Erythroblast (primary cell): ENCODE measurements at regions not wholly inside any gene's neighbourhood (a gene's known extent, or its start where the extent isn't known, plus 50 kb on each side); places are given as distances from the start of the nearest gene placed in this dataset.

Experiments used
- GATA1 ChIP-seq: IDR thresholded peaks from 2 replicates; pipeline ENCODE4 v1.6.1; 2011; ENCODE audit warnings: low read depth, mild to moderate bottlenecking, control low read depth, low read length, moderate library complexity
- POLR2A ChIP-seq: IDR thresholded peaks from 2 replicates; pipeline ENCODE4 v1.6.1; 2011; ENCODE audit warnings: mild to moderate bottlenecking, low read length

DNA sequence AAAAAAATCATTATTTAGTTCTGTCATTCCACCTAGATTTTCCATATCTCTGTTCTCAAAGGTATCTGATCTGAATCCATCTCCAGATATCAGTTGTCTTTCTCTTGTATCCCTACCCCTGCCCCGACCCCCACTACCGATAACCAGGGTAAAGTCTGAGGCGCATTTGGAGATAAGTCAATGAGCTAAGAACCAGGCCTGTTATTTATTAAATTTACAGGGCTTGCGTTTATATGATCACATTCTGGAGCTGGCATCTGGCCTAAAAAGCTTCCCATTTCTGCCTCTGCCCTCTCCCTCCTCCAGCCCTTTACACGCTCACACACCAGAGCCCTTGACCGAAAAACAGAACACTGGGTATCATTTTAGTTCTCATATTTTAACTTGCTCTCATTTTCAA lies 144.7 kb downstream of the ALDH8A1 start:
- no peak for TF ChIP-seq POLR2A
- no peak for TF ChIP-seq GATA1
